ENCODE measurements at regions not wholly inside any gene's neighbourhood (a gene's known extent, or its start where the extent isn't known, plus 50 kb on each side); places are given as distances from the start of the nearest gene placed in this dataset.

DNA sequence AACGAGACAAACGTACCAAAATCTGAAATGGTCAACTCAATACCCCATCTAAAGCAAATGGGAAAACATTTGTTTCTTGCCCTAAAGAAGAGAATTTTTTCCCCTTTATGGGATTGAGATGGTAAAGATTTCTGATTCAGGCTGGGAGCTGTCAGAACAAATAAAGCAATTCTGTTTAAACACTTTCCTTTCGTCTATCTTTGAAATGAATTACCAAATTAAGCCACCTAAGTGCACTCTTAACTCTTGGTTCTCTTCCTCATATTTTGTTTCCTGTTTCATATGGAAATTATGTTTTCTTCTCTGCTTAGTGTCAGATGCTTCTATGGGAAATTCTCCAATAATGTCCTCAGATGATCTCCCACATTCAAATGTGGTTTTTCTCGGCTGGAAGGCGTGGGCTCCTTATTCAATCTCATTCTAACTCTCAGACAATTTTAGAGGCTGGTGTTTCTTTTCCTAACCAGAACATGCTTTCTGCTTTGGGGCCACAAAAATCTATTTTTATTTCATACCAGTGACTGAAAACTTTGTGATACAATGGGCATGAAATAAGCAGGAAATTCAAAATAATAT is 50.3 kb upstream of the HPF1 start:
- intact Hi-C loops (cut with micrococcal nuclease; ENCODE audit: unreplicated experiment) = no loop called here
- TF ChIP-seq, protein P1, sequence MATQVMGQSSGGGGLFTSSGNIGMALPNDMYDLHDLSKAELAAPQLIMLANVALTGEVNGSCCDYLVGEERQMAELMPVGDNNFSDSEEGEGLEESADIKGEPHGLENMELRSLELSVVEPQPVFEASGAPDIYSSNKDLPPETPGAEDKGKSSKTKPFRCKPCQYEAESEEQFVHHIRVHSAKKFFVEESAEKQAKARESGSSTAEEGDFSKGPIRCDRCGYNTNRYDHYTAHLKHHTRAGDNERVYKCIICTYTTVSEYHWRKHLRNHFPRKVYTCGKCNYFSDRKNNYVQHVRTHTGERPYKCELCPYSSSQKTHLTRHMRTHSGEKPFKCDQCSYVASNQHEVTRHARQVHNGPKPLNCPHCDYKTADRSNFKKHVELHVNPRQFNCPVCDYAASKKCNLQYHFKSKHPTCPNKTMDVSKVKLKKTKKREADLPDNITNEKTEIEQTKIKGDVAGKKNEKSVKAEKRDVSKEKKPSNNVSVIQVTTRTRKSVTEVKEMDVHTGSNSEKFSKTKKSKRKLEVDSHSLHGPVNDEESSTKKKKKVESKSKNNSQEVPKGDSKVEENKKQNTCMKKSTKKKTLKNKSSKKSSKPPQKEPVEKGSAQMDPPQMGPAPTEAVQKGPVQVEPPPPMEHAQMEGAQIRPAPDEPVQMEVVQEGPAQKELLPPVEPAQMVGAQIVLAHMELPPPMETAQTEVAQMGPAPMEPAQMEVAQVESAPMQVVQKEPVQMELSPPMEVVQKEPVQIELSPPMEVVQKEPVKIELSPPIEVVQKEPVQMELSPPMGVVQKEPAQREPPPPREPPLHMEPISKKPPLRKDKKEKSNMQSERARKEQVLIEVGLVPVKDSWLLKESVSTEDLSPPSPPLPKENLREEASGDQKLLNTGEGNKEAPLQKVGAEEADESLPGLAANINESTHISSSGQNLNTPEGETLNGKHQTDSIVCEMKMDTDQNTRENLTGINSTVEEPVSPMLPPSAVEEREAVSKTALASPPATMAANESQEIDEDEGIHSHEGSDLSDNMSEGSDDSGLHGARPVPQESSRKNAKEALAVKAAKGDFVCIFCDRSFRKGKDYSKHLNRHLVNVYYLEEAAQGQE (IDR thresholded peaks at IDR 0.05; ENCODE audit: insufficient read depth in 1 of 2, low read depth in 2 of 2, low read length in 1 of 2) = no peak
- TF ChIP-seq TCF7L2 (IDR thresholded peaks at IDR 0.05; ENCODE audit: low read depth, low read length) (no peak), SIN3A (IDR thresholded peaks at IDR 0.05; ENCODE audit: borderline replicate concordance, insufficient read depth, low read depth, low read length) (no peak), CTCF (IDR thresholded peaks at IDR 0.05) (no peak), POLR2AphosphoS5 (IDR thresholded peaks at IDR 0.05; ENCODE audit: low read depth, low read length) (no peak)
- Histone ChIP-seq H3K36me3 (ENCODE audit: control insufficient read depth, insufficient read depth, low read length) (no peaks in the 10 kb centered on the region), H3K4me1 (ENCODE audit: control insufficient read depth, insufficient read depth, low read length) (no peaks in the 10 kb centered on the region), H3K9me3 (ENCODE audit: control insufficient read depth, insufficient read depth, low read depth, low read length) (no peaks in the 10 kb centered on the region), H3K27ac (ENCODE audit: low read length) (no peak overlapping the region), H3K4me3 (ENCODE audit: low read depth in 2 of 2, low read length in 2 of 2) (no peak overlapping the region), H3K27me3 (ENCODE audit: control insufficient read depth, insufficient read depth, low read length) (no peaks in the 10 kb centered on the region)
- ATAC-seq (no peak), DNase-seq (ENCODE audit: low read depth, low spot score) (no peak)
- ChIA-PET POLR2A (no interaction called here), CTCF (no interaction called here)
- BruUV-seq (replicated peaks) = no TSS peak
- in situ Hi-C loops (cut with HindIII; ENCODE audit: low pct_unique_long_range_greater_than_20kb, low sequenced_read_pairs) = loop anchor here (25.0 kb wide), 1 partner anchor 229 kb away; the partner anchor contains the start of gene MFAP3L

All from Panc1 (cell line).